Uterus (tissue), 3 donors: ENCODE measurements at regions not wholly inside any gene's neighbourhood (a gene's known extent, or its start where the extent isn't known, plus 50 kb on each side); places are given as distances from the start of the nearest gene placed in this dataset.
A peak's percentile ranks its signal among the peaks of the same experiment; 100 is the strongest.

Experiments used
- DNase-seq, 2 donors: peaks; one replicate each; pipeline ENCODE4 v3.0.0-alpha.2; 2019 to 2020
- H3K27ac ChIP-seq, 2 donors: fragments of 200-600 bp; sonication (generic); 1 replicate in 1 of 2; 2 replicates in 1 of 2; pipeline ENCODE4 v1.5.1; 2016 to 2018
- H3K27me3 ChIP-seq, 2 donors: fragments of 200-600 bp; sonication (generic); one replicate each; pipeline ENCODE4 v1.5.1; 2018 to 2019; ENCODE audit warnings: control low read depth in 1 of 2
- H3K36me3 ChIP-seq, 2 donors: fragments of 200-600 bp; sonication (generic); one replicate each; pipeline ENCODE4 v1.5.1; 2019; ENCODE audit warnings: control low read depth in 1 of 2
- H3K4me1 ChIP-seq, 2 donors: fragments of 200-600 bp; sonication (generic); one replicate each; pipeline ENCODE4 v1.5.1; 2018 to 2019; ENCODE audit warnings: control low read depth in 1 of 2
- H3K4me3 ChIP-seq, 2 donors: fragments of 200-600 bp; sonication (generic); 1 replicate in 1 of 2; 2 replicates in 1 of 2; pipeline ENCODE4 v1.5.1; 2018 to 2019; ENCODE audit warnings: mild to moderate bottlenecking in 1 of 2
- H3K9me3 ChIP-seq, 2 donors: fragments of 200-600 bp; sonication (generic); one replicate each; pipeline ENCODE4 v1.5.1; 2019; ENCODE audit warnings: control low read depth in 1 of 2
- POLR2A ChIP-seq, 2 donors: fragments of 450-650 bp; IDR thresholded peaks; one replicate each; pipeline ENCODE4 v1.6.1; 2016; ENCODE audit warnings: antibody characterized with exemption in 2 of 2, mild to moderate bottlenecking in 1 of 2, moderate library complexity in 1 of 2
- intact Hi-C: fragments of 100-400 bp; cut with DNase I; formaldehyde crosslinking; loops from one replicate; pipeline ENCODE4 v1.15.1; 2023; ENCODE audit warnings: low total_unique reads
- TF ChIP-seq, protein P1 (sequence below), 4 experiments: fragments of 200-600 bp in 2 of 4; fragments of 450-650 bp in 2 of 4; sonication (generic) in 2 of 4; IDR thresholded peaks; one replicate each; pipeline ENCODE4 v1.5.1; 2016 to 2019; ENCODE audit warnings: antibody characterized with exemption in 4 of 4, mild to moderate bottlenecking in 2 of 4, moderate library complexity in 1 of 4
- donor health status: DM: yes; HTN: yes; CAD: no.

- H3K27ac ChIP-seq: peak overlapping the region in 1 of 2 donors; percentile 48
- H3K36me3 ChIP-seq: no peaks in the 10 kb centered on the region
- no peaks in the 10 kb centered on the region for H3K4me1 ChIP-seq
- H3K27me3 ChIP-seq: no peaks in the 10 kb centered on the region
- DNase-seq: peak; percentile 43 to 53
- intact Hi-C loops: no loop called here
- no peak for TF ChIP-seq POLR2A (IDR thresholded peaks at IDR 0.05)
- TF ChIP-seq, protein P1, sequence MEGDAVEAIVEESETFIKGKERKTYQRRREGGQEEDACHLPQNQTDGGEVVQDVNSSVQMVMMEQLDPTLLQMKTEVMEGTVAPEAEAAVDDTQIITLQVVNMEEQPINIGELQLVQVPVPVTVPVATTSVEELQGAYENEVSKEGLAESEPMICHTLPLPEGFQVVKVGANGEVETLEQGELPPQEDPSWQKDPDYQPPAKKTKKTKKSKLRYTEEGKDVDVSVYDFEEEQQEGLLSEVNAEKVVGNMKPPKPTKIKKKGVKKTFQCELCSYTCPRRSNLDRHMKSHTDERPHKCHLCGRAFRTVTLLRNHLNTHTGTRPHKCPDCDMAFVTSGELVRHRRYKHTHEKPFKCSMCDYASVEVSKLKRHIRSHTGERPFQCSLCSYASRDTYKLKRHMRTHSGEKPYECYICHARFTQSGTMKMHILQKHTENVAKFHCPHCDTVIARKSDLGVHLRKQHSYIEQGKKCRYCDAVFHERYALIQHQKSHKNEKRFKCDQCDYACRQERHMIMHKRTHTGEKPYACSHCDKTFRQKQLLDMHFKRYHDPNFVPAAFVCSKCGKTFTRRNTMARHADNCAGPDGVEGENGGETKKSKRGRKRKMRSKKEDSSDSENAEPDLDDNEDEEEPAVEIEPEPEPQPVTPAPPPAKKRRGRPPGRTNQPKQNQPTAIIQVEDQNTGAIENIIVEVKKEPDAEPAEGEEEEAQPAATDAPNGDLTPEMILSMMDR (IDR thresholded peaks at IDR 0.05): no peak
- no peaks in the 10 kb centered on the region for H3K9me3 ChIP-seq
- no peak overlapping the region for H3K4me3 ChIP-seq
Observed at GRCh38 chr4:128590773-128591172, 218.7 kb upstream of the JADE1 start.

- H3K36me3 ChIP-seq: no peaks in the 10 kb centered on the region
- H3K27me3 ChIP-seq: no peaks in the 10 kb centered on the region
- no peaks in the 10 kb centered on the region for H3K4me1 ChIP-seq
- no peaks in the 10 kb centered on the region for H3K9me3 ChIP-seq
- no peak for DNase-seq
- TF ChIP-seq, protein P1 (IDR thresholded peaks at IDR 0.05): no peak
- no peak for TF ChIP-seq POLR2A (IDR thresholded peaks at IDR 0.05)
- H3K4me3 ChIP-seq: no peak overlapping the region
- peak overlapping the region in 1 of 2 donors; percentile 48 for H3K27ac ChIP-seq
- intact Hi-C loops: no loop called here
Observed at GRCh38 chr4:128590034-128590740, 219.3 kb upstream of the JADE1 start.

- H3K27me3 ChIP-seq: no peaks in the 10 kb centered on the region
- DNase-seq: no peak
- no peaks in the 10 kb centered on the region for H3K4me1 ChIP-seq
- no peak overlapping the region for H3K4me3 ChIP-seq
- no peak overlapping the region for H3K27ac ChIP-seq
- H3K36me3 ChIP-seq: no peaks in the 10 kb centered on the region
- no peak for TF ChIP-seq POLR2A (IDR thresholded peaks at IDR 0.05)
- TF ChIP-seq, protein P1 (IDR thresholded peaks at IDR 0.05): no peak
- intact Hi-C loops: no loop called here
- no peaks in the 10 kb centered on the region for H3K9me3 ChIP-seq
Observed at GRCh38 chr4:128589384-128589965, 220.0 kb upstream of the JADE1 start.

GRCh38 chr4:128587382-128587781 lies 222.1 kb upstream of the JADE1 start:
- Histone ChIP-seq H3K4me1 (no peaks in the 10 kb centered on the region), H3K9me3 (no peaks in the 10 kb centered on the region), H3K36me3 (no peaks in the 10 kb centered on the region), H3K4me3 (no peak overlapping the region), H3K27ac (no peak overlapping the region), H3K27me3 (no peaks in the 10 kb centered on the region)
- intact Hi-C loops: no loop called here
- no peak for TF ChIP-seq POLR2A (IDR thresholded peaks at IDR 0.05)
- DNase-seq: no peak

GRCh38 chr4:128583753-128584712 lies 225.5 kb upstream of the JADE1 start:
- Histone ChIP-seq H3K36me3 (no peaks in the 10 kb centered on the region), H3K27ac (no peak overlapping the region), H3K4me3 (no peak overlapping the region), H3K27me3 (no peaks in the 10 kb centered on the region), H3K4me1 (no peaks in the 10 kb centered on the region), H3K9me3 (no peaks in the 10 kb centered on the region)
- intact Hi-C loops: no loop called here
- DNase-seq: no peak
- TF ChIP-seq, protein P1 (IDR thresholded peaks at IDR 0.05): no peak
- no peak for TF ChIP-seq POLR2A (IDR thresholded peaks at IDR 0.05)
